HG02852 (cell line): ENCODE measurements at regions not wholly inside any gene's neighbourhood (a gene's known extent, or its start where the extent isn't known, plus 50 kb on each side); places are given as distances from the start of the nearest gene placed in this dataset.
"Not testable (repeated sequence)": the region's sequence is repeated elsewhere in the genome, so short reads cannot be mapped to it uniquely, and the experiment has no call there.

Source experiments
- ATAC-seq: cut with Tn5 transposase; IDR thresholded peaks from one replicate; pipeline ENCODE4 v1.9.1; 2021; ENCODE audit warnings: mild to moderate bottlenecking, moderate library complexity; ENCODE audit not compliant: unreplicated experiment

DNA sequence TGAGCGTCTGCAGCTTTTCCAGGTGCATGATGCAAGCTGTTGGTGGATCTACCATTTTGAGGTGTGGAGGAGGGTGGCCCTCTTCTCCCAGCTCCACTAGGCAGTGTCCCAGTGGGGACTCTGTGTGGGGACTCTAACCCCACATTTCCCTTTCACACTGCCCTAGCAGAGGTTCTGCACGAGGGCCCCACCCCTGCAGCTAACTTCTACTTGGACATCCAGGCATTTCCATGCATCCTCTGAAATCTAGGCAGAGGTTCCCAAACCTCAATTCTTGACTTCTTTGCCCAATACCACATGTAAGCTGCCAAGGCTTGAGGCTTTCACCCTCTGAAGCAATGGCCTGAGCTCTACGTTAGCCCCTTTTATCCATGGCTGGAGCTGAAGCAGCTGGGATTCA is 61.4 kb upstream of the HGFAC start:
- not testable (repeated sequence) for ATAC-seq

DNA sequence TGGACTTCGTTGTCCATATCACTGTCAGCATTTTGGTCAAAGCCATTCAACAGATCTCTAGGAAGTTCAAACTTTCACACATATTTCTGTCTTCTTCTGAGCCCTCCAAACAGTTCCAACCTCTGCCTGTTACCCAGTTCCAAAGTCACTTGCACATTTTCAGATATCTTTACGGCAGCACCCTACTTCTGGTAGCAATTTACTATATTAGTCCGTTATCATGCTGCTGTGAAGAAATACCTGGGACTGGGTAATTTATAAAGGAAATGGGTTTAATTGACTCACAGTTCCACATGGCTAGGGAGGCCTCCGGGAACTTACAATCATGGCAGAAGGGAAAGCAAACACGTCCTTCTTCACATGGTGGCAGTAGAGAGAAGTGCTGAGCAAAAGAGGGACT is 60.6 kb upstream of the HGFAC start:
- ATAC-seq: not testable (repeated sequence)

DNA sequence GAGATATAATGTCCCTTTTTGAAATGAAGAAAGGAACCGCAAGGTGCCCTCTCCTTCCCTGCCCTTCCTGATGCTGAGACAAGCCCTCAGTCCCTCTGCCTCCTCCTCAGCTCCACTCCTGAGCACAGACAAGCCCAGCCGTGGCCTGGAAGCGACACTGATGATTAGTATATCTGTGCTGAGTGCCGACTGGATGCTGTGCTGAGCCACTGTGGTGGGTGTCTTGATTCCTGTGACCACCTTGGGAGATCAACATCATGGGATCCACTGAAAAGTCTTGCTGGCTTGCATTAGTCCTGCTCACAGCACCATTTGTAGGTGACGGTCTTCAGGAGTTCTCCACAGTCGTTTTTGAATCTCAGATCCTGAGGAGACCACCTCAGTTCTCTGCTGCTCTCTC is 59.5 kb upstream of the HGFAC start:
- ATAC-seq: no peak

DNA sequence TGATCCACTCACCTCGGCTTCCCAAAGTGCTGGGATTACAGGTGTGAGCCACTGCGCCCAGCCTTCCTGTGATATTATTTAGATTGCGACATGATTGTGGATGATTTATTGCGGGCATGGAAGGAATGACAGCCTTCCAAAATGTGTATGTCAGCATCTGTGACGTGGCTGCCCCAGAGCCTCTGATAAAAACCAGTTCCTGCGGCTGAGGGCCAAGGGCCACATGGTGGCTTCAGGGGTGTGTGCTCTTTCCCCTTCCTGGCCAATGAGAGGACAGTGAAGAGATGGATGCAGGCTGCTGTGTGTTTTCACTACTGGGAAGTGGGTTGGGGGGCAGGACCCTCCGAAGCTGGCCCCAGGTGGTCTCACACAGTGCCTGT is 57.4 kb upstream of the HGFAC start:
- ATAC-seq: no peak

DNA sequence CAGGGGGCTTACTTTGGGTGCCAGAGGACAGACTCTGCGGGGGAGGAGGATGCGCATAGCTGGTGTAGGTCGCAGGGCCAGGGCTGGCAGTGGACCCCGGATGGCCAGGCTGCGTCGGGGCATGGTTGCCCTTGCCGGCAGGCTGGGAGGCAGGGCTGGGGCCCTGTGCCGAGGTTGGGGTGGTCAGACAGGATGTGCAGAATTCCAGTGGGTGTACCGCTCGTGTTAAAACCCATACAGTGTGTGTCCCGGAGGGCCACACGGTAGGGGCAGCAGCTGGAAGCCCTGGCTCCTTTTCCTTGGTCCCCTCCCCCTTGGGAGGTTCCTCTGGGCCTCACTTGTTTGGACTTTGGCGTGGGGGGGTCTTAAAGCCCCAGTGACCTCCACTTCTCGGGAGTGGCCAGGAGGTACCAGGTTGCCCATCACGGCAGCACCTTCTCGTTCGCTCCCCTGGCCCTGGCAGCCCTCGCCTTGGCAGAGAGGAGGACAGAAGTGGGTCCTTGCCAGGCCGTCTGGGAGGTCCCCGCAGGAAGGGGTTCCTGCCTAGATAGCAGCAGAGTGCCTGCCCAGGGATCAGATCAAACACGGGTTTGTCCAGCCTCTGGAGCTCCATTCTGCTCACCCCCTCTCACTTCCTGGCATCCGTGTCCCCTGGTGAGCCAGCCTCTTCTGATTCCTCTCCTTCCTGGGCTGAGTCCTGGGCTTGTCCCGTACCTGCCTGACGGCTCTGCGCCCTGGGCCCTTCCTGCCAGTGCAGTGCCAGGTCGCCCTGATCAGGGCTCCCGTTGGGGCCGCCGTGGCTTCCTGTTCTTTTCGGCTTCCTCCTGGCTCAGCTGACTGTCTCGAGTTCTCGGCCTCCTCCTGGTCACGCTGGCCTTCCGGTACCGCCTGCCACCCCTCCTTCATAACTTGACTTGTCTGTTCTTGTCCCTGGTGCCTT is 56.7 kb upstream of the HGFAC start:
- ATAC-seq: no peak

DNA sequence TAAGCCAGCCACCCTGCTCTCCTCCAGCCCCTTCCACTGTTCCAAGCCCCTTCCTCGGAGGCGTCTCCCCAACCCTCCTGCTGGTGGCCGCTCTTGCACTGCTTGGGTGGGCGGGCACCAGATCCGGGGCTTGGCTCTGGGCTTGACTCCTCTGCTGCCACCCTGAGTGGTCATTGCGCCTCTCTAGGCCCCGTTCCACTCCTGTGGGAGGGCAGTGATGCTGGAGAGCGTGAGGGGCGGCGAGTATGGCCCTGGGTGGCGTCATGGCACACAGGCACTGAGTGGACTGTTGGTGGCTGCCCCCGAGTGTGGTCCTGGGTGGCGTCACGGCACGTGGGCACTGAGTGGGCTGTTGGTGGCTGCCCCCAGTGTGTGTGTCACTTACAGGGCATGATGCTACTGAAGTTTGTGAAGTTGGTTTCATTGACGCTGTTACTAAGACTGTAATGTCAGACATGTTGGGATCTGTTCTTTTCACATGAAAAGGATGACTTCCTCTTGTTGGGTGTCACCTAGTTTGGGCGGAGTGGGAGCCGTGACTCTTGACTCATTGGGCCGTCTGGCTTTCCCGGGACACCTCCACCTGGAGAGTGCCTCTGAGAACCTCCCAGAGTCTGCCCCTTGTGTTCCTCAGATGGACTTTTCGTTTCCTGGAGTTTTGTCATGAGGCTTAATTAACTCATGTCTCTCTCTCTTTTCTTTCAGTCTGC is 55.9 kb upstream of the HGFAC start:
- ATAC-seq: no peak

DNA sequence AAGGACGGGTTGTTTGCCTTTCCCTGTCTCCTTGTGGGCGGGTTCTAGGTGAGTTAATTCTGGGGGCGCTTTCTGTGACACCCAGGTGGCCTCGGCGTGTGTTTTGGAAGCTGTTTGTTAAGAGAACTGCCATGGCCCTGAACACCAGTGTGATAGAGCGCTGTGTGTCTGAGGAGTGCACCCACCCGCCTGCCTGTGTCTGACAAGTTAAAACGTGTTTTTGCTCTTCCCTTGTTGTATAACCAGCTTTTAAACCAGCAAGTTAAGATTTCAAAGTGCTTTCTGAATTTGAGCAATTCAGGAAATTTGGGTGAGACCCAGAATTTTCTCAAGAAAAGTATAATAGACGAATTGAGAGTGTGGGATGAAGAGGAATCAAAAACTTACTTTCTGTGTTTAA is 55.2 kb upstream of the HGFAC start:
- ATAC-seq: no peak

DNA sequence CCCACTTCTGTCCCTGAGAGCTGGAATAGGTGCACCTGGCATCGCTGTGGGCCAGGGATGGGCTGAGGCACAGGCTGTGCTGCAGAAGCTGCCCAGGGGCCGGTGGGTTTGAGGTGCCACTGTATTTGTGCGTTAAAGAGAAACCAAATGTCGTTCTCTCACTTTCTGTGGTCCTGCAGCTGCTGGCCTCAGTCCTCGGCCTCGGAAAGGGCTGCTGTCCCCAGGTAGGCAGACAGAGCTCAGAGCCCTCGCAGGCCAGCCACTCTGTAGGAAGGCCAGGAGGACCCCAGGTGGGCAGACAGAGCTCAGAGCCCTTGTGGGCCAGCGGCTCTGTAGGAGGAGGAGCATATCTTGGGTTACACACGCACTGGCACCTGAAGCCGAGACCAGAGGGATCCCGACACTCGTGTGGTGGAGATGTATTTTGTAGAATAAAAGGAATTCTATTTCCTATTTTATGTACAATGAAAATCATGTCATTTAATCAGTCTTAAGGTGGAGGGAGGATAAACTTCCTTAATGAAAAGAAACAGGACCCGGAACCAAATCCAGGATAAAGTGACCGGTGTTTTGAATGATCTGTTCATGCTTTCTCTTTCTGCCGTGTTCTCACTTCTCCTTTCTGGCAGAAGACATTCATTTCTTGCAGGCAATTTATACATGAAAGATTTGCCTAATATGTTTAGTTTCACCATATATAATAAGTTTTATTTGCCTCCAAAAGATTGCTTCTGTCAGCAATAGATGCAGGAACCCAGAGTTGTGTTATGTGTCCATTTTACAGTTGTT is 54.4 kb upstream of the HGFAC start:
- ATAC-seq: peak; percentile 64

DNA sequence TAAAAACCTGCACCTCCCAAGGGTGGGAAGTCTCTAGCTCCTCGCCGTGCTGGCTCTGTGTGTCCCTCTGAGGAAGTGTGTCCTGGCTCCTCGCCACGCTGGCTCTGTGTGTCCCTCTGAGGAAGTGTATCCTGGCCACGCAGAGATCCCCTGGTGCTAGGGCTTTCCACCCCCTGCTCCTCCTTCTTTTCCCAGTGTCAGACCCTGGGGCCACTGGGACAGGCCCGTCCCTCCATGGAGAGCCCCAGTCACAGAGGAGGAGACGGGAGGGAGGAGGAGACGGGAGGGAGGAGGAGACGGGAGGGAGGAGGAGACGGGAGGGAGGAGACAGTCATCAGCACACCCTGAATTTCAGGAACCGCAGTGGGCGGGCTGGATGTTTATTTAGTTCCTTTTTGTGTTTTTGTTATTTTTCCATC is 53.8 kb upstream of the HGFAC start:
- peak; percentile 36 for ATAC-seq

DNA sequence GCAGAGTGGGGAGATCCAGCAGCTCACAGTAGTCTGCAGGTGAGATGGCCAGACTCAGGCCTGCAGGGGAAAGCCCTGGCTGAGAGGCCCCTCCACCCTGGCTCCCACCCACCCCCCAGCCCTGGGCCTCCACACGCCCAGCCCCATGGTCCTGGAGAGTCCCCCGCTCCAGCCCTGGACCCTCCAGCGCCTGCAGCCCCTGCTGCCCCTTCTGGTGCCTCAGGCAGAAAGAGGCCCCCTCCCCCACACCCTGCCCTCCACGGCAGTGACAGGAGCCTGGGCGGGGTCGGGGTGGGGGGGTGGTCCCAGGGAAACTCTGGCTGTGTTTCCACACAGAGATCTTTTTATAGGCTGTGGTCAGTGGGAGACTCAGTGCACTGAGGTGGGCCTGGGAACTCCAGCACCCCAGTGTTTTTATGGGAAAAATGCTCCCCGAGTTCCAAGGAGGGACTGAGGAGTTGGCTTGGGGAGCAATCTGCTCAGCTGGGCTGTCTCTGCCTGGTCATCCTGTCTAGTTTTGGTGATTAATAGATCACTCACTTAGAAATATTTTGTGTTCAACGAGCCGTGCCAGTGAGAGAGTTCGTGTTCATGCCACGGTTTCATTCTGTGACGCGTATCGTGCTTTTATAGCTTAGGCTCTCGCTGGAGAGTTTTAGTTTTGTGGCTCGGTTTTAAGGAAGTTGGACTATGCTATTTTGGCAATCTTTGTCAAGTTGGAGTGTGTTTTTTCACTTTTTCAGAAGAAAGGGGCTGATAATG is 53.1 kb upstream of the HGFAC start:
- peak; percentile 56 for ATAC-seq

DNA sequence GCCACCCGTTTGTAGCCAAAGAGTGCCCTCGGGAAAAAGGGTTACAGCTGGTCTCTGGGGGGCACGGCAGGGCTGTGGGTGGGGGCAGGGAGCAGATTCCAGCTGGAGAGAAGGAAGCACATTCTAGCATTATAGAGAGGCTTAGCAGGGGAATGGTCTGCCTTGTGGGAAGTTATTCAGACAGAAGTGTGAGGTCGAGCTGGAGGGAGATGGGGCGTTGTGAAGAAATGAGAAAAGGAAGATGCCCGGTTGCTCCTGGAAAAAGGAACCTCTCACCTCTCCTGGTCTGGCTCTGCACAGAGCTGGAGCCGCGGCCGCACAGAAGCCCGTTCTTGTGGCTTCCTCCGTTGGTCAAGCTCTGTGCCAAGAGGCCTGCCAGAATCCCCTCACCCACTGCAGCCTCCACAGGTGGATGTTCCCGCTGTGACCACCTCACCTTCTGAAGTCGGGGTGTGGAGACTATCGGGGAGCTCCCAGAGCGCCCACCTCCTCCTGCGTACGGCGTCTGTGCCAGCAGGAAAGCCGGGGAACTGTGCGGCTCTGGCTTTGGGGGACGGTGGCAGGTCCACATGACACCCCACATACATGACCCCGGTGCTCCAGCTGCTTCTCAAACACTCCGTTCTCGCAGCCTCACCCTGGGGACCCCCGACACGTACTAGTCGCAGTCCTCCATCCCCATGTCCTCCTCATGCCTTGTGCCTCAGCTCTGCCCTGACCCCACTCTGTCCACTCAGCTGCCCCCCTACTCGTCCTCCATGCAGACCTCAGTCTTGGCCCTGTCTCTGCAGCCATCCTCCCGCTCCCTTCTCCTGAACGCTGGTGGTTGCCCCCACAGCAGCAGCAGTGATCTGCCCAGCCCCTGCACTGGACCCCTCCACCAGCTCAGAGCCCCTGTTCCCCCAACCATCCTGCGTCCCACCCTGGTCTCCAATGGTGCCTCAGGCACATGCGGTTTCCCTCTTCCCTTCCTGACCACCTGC is 52.2 kb upstream of the HGFAC start:
- ATAC-seq: no peak

DNA sequence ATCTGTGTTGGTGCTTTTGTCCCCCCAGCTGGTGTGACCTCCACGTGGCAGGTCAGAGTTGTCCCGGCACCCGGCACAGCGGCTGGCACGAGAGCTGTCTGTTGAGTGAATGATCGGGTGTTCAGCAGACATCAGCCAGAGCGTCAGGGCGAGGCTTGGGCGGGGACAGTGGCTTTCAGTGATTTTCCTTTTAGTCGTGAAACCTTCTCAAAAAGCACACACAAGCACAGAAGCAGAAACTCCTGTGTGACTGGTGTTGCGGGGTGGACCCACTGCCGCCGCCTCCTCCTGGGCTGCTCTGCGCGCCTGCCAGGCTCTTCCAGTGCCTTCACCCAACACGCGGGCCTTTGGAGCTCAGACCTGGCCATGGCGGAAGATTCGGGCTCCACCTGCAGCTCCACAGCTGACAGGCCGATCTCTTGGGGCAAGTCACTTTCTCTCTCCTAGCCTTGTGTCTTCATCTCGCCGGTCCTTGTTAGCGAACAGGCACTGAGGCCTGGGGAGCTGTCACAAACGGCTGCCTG is 51.4 kb upstream of the HGFAC start:
- no peak for ATAC-seq

DNA sequence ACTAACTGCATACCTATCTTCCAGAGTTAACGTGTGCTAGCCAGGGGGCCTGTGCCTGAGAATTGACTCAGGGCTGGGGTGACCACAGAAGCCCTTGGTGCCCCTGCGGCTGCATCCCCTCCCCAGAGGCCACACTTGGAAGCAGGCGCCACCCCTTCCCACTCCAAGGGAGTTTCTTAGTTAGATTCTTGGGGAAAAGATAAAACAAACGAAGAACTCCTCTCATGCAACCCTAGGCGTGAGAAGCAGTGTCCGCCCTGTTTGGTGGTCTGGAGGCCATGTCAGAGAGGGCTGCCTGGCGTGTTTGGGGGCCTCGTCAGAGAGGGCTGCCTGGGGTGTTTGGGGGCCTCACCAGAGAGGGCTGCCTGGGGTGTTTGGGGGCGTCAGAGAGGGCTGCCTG is 50.3 kb upstream of the HGFAC start:
- no peak for ATAC-seq
